ENCODE measurements at regions not wholly inside any gene's neighbourhood (a gene's known extent, or its start where the extent isn't known, plus 50 kb on each side); places are given as distances from the start of the nearest gene placed in this dataset.

DNA sequence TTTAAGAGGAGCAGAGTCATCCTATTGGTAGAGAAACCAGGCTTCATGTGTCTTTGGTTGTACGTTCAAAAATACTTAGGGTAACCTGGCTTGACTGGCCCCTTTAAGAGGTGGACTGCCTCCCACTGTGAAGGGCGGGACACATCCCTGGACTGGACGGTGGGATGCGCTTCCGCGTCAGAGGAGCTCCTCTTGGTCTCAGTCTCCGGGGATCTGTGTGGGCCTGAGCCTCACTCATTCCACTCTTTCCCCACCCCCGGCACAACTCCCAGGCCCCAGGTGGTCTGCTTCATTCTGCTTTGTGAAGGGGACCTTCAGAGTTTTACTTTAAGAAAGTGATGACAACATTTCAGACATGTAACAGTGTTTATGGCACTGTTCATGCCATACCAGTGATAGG is 601.1 kb downstream of the IRX1 start:
- DNase-seq = peak in 1 of 2 donors; percentile 19

- DNase-seq = peak; percentile 73 to 77
These were observed 601.5 kb downstream of the IRX1 start for GRCh38 chr5:4197151-4197550.

DNA sequence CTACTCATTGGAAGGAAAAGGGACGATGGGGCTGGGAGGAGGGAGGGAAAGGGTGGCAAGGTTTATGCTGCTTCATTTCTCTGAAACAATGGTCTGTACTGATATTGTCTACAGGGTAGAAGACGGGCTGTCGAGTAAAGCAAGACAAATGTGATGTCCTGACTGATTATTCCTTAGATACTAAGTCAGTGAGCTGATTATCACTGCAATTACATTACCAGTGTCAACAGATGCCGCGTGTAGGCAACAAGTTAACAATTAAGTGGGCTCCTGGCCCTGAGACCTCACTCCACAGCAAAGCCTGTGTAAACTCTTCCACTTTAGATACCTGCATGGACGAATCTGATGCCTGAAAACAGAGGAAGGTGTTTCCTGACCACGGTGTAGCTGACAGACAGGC is 602.8 kb downstream of the IRX1 start:
- no peak for DNase-seq

GRCh38 chr5:4199049-4199841 is 603.6 kb downstream of the IRX1 start:
- no peak for DNase-seq

- no peak for DNase-seq
These were observed 607.5 kb downstream of the IRX1 start for GRCh38 chr5:4203146-4203545.

GRCh38 chr5:4204276-4205141 is 608.9 kb downstream of the IRX1 start:
- no peak for DNase-seq

- peak; percentile 74 to 79 for DNase-seq
These were observed 609.8 kb downstream of the IRX1 start for GRCh38 chr5:4205398-4205797.

GRCh38 chr5:4206127-4206526 is 610.5 kb downstream of the IRX1 start:
- no peak for DNase-seq

- no peak for DNase-seq
These were observed 611.9 kb downstream of the IRX1 start for GRCh38 chr5:4207486-4207885.

- no peak for DNase-seq
These were observed 612.9 kb downstream of the IRX1 start for GRCh38 chr5:4208537-4208936.

DNA sequence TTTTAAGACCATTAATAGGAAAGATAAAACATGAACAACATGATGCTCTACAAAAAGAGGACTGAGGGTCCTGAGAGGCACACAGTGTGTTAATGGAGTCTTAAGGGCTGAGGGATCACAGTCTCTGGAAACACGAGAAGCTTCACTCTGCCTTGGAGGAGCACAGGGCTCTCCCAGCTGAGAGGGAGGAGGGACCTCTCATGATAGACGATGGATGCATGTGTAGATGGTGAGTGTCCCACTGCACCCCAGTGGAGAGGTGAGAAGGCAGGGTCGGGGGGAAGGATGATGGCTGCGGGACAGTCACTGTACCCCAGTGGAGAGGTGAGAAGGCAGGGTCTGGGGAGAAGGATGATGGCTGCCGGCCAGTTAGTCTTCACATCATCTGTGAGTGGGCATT is 613.4 kb downstream of the IRX1 start:
- DNase-seq = no peak

DNA sequence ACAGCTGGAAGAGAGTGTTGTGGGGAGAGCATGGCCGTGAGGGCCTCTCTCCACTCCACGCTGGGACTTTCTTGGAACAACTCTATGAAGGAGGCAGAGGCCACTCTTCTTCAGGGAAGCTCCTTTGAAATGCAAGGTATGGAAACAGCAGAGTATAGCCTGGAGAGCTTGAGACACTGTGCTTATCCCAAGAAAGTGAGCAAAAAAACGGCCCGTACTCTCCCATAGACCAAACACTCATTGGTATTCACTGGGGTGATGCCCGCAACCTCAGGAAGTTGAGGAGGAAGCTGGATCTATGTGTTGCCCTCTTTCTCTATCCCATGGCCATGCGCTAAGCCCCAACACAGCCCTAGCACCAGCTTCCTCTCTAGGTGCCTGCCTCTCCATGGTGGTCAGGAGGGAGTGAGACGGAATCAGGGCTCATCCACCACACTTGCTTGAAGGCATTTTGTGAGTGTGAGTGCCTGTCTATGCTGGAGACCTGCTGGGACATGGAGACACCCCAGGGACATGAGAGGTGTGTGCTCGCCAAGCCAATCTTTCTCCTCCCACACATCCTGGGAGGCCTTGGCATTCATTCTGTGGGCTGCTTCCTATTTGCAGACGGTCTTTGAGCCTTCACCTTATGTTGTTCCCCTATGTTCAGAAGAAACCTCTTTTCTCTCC is 616.6 kb downstream of the IRX1 start:
- no peak for DNase-seq

DNA sequence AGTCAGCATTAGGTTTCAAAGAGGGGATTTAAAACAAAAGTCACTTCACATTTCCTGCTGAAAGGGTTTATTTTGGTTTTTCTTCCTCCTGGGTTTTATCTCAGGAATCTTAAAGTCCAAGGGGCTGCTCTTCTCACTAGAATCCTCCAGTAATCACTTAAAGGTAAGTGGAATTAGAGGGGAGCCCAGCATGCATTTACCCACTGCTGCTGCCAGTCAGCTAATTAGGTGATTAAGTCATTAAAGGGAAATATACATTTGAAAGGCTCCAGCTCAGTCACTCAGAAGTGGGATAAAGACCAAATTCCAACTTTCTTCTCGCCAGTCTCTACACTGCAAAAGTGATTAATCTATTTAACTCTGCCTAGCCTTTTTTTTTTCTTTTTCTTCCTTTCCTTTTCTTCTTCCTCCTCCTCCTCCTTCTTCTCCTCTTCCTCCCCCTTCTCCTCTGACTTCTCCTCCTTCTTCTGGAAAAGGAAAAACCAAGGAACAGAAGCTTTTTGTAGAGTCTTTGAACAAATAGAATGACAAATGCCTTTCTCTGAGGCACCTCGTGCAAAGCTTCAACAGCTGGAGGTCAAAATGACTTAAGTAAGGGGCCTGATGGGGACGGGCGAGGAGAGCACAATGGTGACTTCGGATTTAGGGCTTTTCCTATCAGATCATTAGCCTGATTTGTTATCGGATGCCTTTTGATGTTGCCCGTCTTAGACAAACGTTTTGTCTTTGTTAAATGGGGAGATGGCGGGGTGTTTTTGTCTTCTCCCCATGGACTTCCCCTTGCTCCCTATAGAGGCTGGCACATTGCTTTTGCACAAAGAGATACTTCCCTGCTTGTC is 617.6 kb downstream of the IRX1 start:
- DNase-seq = no peak

DNA sequence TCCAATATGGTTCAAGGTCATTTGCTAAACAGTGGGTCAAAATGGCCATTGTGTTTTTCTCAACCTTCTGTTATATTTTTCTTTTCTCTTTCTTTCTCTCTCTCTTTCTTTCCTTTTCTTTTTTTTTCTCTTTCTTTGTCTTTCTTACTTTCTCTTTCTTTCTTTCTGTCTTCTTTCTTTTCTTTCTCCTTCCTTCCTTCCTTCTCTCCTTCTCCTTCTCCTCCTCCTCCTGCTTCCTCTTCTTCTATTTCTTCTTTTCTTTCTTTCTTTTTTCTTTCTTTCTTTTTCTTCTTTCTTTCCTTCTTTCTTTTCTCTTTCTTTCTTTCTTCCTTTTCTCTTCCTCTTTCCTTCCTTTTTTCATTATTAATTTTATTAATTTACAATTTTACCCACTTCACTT is 619.5 kb downstream of the IRX1 start:
- DNase-seq = no peak

DNA sequence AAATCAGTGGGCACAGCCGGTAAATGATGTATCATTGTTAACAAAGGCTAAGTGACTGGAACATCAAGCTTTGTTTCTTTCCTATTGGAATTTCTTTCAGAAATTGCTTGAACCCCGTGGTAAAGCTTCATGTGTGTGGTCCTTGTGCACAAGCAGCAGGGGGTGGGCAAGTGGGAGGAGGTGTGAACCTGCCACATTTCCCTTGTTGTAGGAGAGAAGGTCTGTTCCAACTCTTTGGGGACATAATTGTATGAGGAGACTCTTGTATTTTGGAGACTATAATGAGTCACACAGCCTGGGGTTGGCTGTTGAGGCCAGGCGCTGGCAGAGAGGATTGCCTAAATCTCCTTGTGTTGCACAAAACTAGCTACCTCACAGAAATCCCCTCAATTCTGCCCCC is 620.5 kb downstream of the IRX1 start:
- no peak for DNase-seq

- no peak for DNase-seq
These were observed 624.4 kb downstream of the IRX1 start for GRCh38 chr5:4220016-4220415.

- no peak for DNase-seq
These were observed 625.4 kb downstream of the IRX1 start for GRCh38 chr5:4221048-4221447.

- no peak for DNase-seq
These were observed 626.5 kb downstream of the IRX1 start for GRCh38 chr5:4222147-4222546.

DNA sequence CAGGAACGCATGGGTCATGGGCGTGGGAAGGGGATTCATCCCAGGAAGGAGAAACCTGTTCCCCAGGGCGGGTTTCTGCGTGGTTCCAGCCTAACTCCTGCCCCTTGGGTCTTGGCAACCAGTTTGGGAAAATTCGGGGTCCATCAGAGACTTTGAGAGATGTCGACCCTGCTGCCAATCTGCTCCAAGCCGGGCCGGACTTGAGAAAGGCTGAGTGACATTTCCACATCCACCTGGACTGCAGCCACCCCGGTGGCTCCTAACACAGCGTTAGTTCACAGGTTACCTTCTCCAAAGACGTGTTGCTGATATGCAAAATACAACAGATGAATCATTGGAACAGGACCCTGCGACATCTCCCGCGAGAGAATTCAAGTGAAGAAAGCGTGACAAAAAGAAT is 627.2 kb downstream of the IRX1 start:
- no peak for DNase-seq

GRCh38 chr5:4225741-4226140 is 630.1 kb downstream of the IRX1 start:
- DNase-seq = no peak

DNA sequence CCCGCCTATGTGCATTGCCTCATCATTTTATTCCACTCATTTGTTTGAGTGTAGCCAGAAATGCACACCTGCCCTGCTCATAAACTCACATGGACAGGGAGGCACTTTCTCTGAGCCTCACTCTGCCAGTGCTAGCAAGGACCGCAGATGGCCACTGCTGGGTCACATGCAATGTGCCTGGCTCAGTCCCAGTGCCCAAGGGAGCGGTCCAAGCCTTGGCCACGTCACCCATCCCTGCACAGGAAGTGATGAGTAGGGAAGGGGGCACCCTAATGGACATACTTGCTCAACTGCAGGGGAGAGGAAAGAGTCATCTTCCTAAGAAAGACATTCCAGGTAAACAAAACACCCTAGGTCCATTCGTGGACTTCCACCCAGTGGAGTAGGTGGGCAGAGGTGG is 630.9 kb downstream of the IRX1 start:
- no peak for DNase-seq

- no peak for DNase-seq
These were observed 633.1 kb downstream of the IRX1 start for GRCh38 chr5:4228708-4229107.

Data from right lung (tissue), 2 donors.